Hematopoietic multipotent progenitor cell (in vitro differentiated cells): ENCODE measurements at regions not wholly inside any gene's neighbourhood (a gene's known extent, or its start where the extent isn't known, plus 50 kb on each side); places are given as distances from the start of the nearest gene placed in this dataset.
"Not testable (repeated sequence)": the region's sequence is repeated elsewhere in the genome, so short reads cannot be mapped to it uniquely, and the experiment has no call there.

ENCODE experiments used
- DNase-seq, 3 donors: peaks; one replicate each; pipeline ENCODE4 v3.0.0-alpha.2; 2011 to 2015; ENCODE audit warnings: low read depth in 2 of 3, low spot score in 2 of 3

DNA sequence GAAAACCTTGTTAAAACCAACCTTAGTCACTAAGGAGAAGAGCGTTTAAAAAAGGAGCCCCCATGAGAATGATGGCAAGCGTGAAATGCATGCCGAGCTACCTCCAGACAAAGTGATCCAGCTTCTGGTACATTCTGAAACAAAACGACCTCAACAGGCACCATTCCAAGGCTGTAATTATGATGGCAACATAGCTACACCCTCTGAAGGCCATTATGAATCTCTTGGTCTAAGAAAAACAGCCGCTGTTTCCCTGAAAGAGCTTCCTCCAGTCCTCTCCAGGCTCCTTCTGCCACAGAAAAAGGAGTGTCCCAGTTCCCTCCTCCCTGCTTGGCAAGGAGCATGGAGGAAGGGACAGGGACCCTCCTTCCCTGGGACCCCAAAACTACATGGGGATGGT lies 50.0 kb upstream of the ABLIM1 start:
- no peak for DNase-seq

DNA sequence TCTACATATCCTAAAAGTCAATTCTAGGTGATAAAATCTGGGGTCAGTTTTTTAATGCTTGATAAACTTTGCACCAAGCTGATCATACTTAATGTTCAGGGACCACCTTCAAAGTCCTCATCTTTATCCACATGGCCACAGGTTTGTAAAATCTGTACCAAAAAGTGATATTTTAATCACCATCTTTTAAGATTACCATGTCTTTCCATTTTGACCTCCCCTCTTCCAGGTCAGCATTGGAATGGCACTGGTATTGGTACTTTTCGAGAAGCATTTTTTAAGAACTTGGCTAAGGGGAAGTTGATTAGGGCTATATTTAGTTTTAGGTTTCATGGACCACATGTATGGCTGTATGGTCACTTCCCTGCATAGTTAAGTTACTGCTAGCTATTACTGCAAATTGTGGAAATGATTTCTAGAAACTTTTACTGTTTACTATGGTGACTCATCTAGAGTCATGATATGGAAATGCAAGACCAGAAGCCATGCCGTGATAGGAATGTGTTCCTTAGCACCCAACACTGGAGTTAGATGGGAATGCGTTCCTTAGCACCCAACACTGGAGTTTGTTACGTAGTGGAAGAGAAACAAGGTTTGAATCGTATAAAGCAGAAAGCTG lies 50.8 kb upstream of the ABLIM1 start:
- DNase-seq: peak in 1 of 3 donors; percentile 38

- DNase-seq: no peak
Measured at GRCh38 chr10:114709984-114710383, 51.9 kb upstream of the ABLIM1 start.

DNA sequence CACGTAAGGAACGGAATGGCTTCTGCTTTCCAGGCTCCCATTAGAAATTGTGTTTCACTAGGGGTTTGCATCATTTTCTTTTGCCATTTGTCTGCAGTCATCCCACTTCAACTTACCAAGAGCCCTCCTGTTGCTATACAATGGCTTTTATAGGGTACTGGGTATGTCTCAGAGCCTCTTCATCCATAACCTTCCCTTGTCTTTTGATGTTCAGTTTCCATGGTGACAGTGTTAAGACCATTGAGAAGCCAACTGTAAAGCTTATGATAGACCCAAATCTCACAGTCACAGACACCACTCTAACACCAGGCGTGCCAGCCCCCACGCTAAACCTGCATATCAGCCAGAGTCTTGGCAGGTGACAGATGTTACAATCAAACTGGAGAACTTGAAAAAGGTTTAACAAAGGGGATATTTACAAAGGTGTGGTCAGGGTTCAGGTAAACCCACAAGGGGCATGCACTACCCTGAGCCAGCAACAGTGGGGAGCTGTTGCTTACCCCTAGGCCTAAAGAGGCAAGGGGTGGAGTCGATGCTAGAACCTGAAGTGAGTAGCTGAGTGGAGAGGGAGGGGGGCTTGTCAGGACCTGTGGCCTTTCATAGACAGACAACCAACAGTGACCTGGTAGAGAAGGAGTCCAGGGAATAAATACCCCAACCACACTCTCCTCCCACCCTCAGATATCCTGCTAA lies 53.2 kb upstream of the ABLIM1 start:
- DNase-seq: no peak

- DNase-seq: no peak
Measured at GRCh38 chr10:114711869-114712250, 53.8 kb upstream of the ABLIM1 start.

GRCh38 chr10:114713525-114714090 lies 55.5 kb upstream of the ABLIM1 start:
- DNase-seq: peak in 1 of 3 donors; percentile 50

GRCh38 chr10:114714281-114714741 lies 56.2 kb upstream of the ABLIM1 start:
- no peak for DNase-seq

- no peak for DNase-seq
Measured at GRCh38 chr10:114715171-114715670, 57.1 kb upstream of the ABLIM1 start.

DNA sequence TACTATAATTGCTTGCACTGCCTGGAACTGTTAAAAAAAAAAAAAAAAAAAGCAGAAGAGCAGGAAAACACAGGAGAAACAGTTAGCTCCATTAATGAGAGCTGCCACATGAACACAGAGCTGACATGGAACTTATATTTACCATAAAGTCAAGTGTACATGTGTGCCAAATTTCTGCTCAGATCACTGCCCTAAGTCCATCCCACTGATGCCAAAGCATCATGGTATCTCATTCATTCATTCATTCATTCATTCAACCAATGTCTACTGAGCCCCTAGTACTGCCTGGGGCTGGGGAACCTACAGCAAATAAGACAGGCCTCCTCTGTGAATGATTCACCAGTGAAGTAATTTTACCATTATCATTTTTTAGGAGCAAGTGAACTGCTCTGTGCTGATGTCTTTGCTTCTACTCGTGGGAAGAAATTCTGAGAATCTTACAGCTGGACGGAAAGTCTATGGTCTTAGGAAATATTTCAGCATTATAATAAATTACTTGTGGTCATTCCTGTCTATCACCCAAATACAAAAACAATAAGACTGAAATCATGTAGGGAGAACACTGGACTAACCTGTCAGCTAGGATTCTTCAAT lies 58.8 kb upstream of the ABLIM1 start:
- no peak for DNase-seq

- DNase-seq: not testable (repeated sequence)
Measured at GRCh38 chr10:114717881-114718280, 59.8 kb upstream of the ABLIM1 start.

GRCh38 chr10:114718374-114718773 lies 60.3 kb upstream of the ABLIM1 start:
- no peak for DNase-seq

DNA sequence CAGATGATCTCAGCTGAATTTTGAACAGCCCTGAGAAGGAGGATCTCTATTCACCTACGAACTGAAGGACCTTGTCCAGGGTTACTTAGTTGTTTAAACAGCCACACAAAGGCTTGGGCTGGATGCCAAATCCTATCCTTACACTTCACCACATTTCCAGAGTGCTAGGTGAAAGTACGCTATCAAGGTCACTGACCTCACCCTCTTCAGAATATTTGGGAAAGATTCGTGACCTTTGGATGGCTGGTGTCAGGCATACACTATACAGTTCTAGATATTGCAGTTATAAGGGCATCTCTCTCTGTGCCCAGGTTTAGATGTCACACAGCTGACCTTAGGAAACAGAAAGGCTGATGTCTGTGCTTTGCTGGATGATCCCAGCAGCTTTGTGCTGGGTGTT lies 61.2 kb upstream of the ABLIM1 start:
- no peak for DNase-seq

DNA sequence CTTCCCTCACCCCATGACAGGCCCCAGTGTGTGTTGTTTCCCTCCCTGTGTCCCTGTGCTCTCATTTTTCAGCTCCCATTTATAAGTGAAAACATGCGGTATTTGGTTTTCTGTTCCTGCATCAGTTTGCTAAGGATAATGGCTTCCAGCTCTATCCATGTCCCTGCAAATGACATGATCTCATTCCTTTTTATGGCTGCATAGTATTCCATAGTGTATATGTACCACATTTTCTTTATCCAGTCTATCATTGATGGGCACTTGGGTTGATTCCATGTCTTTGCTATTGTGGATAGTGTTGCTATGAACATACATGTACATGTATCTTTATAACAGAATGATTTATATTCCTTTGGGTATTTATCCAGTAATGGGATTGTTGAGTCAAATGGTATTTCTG lies 61.9 kb upstream of the ABLIM1 start:
- DNase-seq: not testable (repeated sequence)

- DNase-seq: peak in 1 of 3 donors; percentile 55
Measured at GRCh38 chr10:114720685-114721278, 62.7 kb upstream of the ABLIM1 start.

GRCh38 chr10:114722136-114722535 lies 64.1 kb upstream of the ABLIM1 start:
- DNase-seq: not testable (repeated sequence)

GRCh38 chr10:114723361-114723760 lies 65.3 kb upstream of the ABLIM1 start:
- DNase-seq: no peak

GRCh38 chr10:114723991-114724715 lies 66.1 kb upstream of the ABLIM1 start:
- DNase-seq: peak in 1 of 3 donors; percentile 33

GRCh38 chr10:114724716-114725106 lies 66.6 kb upstream of the ABLIM1 start:
- no peak for DNase-seq

DNA sequence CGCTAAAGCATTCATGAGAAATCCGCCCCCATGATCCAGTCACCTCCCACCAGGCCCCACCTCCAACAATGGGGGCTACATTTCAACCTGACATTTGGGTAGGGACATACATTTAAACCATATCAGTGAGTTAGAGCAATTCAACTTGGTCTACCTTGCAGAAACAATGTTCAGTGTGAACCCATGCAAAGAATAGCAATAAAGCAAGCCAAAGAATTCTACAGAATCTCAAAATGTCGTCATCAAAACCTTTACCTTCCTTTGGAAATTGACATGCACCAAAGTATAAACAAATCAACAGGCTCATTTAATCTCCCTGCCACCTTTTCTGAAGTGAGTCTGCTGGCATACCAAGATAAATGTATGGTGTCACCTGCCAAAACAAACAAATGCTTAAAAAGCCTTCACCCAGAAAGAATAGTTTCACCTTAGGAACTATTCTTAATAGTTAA lies 68.8 kb upstream of the ABLIM1 start:
- DNase-seq: no peak

DNA sequence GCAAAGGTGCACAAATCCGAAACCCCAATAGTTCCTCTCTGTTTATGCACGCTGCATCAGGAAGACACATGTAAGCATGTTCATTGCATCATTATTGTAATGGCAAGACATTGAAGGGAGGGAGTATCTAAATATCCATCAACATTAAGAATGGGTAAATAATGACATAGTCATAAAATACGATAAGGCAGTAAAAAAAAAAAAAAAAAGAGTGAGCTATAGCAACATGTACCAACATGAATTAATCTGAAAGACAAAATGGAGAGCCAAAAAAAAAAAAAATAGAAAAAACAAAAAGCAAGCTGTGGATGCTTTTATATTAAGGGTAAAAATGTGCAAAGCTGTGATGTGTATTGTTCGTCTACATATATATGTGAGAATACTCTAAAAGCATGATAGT lies 70.2 kb upstream of the ABLIM1 start:
- no peak for DNase-seq
